HG02970 (cell line): ENCODE measurements at regions not wholly inside any gene's neighbourhood (a gene's known extent, or its start where the extent isn't known, plus 50 kb on each side); places are given as distances from the start of the nearest gene placed in this dataset.

Experiments
- ATAC-seq: cut with Tn5 transposase; IDR thresholded peaks from one replicate; pipeline ENCODE4 v1.9.1; 2021; ENCODE audit warnings: mild to moderate bottlenecking, moderate library complexity, moderate number of reproducible peaks; ENCODE audit not compliant: unreplicated experiment, low FRiP score

DNA sequence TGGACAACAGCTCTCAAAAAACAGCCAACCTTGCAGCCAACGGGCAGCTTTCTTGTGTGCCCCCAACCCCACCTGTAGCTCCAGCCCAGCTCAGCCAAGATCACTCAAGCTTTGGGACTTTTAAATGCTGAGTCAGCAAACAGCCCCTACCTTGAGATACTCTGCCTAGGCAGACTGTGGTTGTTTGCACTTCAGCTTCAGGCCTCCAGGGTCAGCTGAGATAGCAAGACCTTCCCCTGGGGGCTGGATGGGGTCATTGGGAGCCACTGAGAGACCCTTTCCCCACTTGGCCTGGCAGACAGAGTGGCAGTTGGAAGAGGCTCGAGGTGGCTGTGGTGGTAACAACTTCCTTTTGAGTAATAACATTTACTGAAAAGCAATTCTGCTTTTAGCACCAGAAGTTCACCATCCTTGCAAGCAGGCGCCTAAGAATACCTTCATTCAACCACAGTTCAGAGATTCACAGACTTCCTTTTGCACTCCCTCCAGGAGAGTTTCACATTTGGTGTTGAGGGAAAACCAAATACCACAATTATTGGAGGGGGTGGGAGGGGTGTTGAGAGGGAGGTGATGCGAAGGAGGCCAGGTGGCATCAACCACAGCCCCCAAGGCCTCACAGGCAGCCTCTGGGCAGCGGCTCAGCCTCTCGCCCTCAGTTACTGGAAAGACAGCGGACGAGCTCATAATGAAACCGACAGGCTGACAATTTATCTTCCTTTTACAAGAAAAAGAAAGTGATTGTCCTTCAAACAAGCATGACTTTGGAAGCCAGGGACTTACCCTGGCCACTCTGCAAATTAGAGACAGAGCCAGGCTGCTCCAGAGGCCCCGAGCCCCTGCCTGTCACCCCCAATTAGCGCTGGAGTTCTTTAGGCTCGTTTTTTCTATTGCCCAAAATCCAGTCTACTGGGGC is 148.1 kb downstream of the CEBPB start:
- ATAC-seq: peak; percentile 54

DNA sequence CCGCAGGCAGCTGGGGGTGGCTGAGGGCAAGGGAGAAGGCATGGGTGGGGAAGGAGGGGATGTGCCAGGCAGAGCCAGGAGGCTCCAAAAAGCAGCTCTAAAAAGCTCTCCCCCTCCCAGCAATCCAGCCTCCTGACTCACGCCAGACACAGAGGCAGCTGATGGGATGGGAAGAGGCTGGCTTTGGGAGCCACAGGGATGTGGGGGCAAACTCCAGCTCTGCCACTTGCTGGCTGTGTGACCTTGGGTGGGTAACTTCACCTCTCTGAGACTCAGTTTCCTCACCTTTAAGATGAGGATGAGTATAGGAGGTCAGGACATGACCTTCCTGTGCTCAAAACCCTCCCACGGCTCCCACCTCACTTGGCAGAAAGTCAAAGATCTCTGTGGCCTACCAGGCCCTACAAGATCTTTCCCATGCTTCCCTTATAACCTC is 148.9 kb downstream of the CEBPB start:
- no peak for ATAC-seq

- no peak for ATAC-seq
Observed at GRCh38 chr20:50340541-50340940, 149.9 kb downstream of the CEBPB start.

- no peak for ATAC-seq
Observed at GRCh38 chr20:50341050-50341449, 150.4 kb downstream of the CEBPB start.

- ATAC-seq: no peak
Observed at GRCh38 chr20:50341880-50342637, 151.4 kb downstream of the CEBPB start.

- ATAC-seq: no peak
Observed at GRCh38 chr20:50342638-50343102, 152.0 kb downstream of the CEBPB start.

GRCh38 chr20:50343125-50343489 is 152.5 kb downstream of the CEBPB start:
- no peak for ATAC-seq

GRCh38 chr20:50343490-50344179 is 153.0 kb downstream of the CEBPB start:
- ATAC-seq: no peak

GRCh38 chr20:50344232-50345071 is 153.8 kb downstream of the CEBPB start:
- no peak for ATAC-seq

GRCh38 chr20:50345712-50346373 is 155.2 kb downstream of the CEBPB start:
- no peak for ATAC-seq

GRCh38 chr20:50346374-50347283 is 156.0 kb downstream of the CEBPB start:
- no peak for ATAC-seq

DNA sequence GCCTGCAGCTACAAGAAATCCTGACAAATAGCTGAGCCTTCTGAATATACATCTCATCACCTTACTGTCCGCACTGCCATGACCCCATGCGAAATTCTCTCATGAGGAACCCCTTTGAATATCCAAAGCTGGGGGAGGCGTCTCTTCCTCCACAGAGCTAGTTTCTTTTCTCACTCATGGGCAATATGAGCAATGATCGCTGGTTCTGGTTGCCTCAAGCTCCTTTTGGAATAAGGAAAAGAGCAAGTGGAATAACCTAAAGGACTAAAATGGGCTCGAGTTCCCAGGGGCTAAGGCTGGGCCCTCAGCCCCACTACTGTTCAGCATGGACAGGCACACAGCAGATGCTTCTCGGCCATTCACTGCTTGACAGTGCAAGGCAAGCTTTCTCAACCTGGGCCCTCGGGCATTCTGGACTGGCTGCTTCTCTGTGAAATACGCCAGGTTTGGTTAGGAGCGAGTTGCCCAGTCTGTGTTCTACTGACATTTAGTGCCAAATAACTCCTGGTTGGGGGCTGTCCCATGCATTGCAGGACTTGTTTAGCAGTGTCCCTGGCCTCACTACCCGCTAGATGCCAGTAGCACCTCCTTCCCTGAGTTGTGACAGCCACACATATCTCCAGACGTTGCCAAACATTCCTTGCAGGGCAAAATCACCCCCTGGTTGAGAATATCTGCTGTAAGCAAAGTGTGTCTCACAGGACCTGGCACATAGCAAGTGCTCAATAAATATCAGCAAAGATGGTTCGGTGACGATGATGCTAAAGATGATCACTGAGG is 156.8 kb downstream of the CEBPB start:
- no peak for ATAC-seq

GRCh38 chr20:50348096-50348495 is 157.5 kb downstream of the CEBPB start:
- ATAC-seq: no peak

DNA sequence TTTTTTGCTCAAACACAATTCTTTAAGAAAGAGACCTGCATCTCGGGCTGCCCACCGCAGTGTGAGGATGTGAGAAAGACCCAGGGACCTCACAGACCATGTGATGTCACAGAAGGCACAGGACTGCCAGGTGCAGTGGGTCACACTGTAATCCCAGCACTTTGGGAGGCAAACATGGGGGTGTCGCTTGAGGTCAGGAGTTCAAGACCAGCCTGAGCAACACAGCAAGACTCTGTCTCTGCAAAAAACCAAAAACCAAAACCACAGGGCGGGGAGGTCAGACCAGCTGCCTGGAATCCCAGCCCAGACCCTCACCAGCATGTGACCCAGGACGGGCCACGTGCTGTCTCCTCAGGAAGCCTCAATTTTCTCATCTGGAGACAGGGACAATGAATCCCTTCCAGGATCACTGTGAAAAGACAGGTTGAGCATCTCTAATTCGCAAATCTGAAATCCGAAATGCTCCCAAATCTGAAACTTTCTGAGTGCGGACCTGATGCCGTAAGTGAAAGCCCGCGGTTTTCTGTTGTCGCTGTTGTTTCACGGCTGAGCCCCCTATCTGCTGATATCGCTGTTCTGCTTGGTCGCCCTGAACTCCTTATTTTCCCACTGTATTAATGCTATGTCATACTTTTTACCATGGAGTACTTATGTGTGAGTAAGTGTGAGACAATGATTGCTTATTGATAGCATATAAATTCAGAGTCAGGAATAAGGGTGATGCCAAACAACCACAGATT is 159.5 kb upstream of the PTPN1 start:
- no peak for ATAC-seq

DNA sequence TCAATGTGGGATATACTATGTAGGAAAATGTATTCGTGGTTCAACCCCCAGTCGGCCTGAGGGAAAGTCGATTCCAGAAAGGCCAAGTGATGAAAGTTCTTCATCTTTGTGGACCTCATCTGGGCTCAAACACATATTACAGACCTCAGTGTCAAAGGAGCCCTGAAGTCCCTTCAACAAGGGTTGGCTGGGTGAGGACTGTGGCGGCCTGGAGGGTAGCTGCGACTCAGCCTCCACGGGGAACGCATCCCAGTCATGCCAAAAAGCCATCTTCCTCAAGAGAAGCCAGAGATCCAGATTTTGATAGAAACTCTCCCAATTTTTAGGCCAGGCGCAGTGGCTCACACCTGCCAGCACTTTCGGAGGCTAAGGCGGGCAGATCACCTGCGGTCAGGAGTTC is 158.6 kb upstream of the PTPN1 start:
- no peak for ATAC-seq

GRCh38 chr20:50353289-50353961 is 156.8 kb upstream of the PTPN1 start:
- no peak for ATAC-seq
